ENCODE measurements at regions not wholly inside any gene's neighbourhood (a gene's known extent, or its start where the extent isn't known, plus 50 kb on each side); places are given as distances from the start of the nearest gene placed in this dataset.
"Not testable (repeated sequence)": the region's sequence is repeated elsewhere in the genome, so short reads cannot be mapped to it uniquely, and the experiment has no call there.

DNA sequence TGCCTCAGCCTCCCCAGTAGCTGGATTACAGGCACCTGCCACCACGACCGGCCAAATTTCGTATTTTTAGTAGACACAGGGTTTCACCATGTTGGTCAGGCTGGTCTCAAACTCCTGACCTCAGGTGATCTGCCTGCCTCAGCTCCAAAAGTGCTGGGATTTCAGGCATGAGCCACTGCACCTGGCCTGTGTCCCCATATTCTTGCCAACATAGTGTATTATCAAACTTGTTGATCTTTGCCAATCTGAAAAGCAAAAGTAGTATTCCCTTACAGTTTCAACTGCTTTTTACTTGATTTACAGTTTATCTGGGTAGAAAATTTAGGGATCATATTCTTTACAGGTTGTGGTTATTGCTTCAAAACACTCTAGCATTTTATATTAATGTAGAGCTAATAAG, 524.9 kb downstream of the TTLL7 start:
- H3K36me3 ChIP-seq, ATAC-seq: not testable (repeated sequence)
- 100% methylated on average over 1 of the region's 3 CpGs; no CpG with 5 or more reads in 1 of the 2 donors for WGBS, 2 donors (ENCODE audit: low coverage in 1 of 2)

DNA sequence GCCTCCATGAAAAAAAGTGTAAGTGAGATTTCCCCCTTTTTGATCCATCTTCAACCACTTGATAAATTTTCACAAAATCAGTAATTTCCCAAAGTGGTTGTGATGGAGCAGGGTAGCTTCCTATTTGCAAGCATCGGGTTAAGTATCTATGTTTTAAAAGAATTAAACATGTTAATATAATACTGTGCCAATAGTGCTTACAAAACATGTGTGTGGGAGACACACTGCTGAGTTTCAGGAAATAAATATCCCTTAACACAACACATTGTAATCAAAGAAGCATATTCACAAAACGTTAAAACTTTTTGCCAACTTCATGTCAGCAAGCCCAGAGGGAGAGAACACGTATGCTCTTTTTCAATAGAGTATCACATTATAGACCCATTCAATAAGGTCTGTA, 526.9 kb downstream of the TTLL7 start:
- not testable (repeated sequence) for ATAC-seq, H3K9me3 ChIP-seq, H3K4me3 ChIP-seq, H3K27ac ChIP-seq, H3K36me3 ChIP-seq, H3K4me1 ChIP-seq, H3K27me3 ChIP-seq
- WGBS, 2 donors (ENCODE audit: low coverage in 1 of 2), result 39 to 50% methylated on average over 2 to 3 of the region's 3 CpGs

More for the DNA sequence above, 524.9 kb downstream of the TTLL7 start:
- H3K4me3 ChIP-seq, H3K27ac ChIP-seq, H3K4me1 ChIP-seq, H3K9me3 ChIP-seq, H3K27me3 ChIP-seq: not testable (repeated sequence)

- not testable (repeated sequence) for H3K27me3 ChIP-seq, H3K4me1 ChIP-seq, H3K36me3 ChIP-seq, ATAC-seq, H3K9me3 ChIP-seq, H3K27ac ChIP-seq, H3K4me3 ChIP-seq
- WGBS, 2 donors (ENCODE audit: low coverage in 1 of 2), result 100% methylated on average over 1 of the region's 1 CpG; no CpG with 5 or more reads in 1 of the 2 donors
These were observed 527.7 kb downstream of the TTLL7 start for GRCh38 chr1:83471272-83471671.

- H3K4me1 ChIP-seq, H3K27me3 ChIP-seq, H3K27ac ChIP-seq, ATAC-seq, H3K9me3 ChIP-seq, H3K36me3 ChIP-seq, H3K4me3 ChIP-seq: not testable (repeated sequence)
- 82 to 100% methylated on average over 4 of the region's 4 CpGs for WGBS, 2 donors (ENCODE audit: low coverage in 1 of 2)
These were observed 530.6 kb downstream of the TTLL7 start for GRCh38 chr1:83468336-83468735.

DNA sequence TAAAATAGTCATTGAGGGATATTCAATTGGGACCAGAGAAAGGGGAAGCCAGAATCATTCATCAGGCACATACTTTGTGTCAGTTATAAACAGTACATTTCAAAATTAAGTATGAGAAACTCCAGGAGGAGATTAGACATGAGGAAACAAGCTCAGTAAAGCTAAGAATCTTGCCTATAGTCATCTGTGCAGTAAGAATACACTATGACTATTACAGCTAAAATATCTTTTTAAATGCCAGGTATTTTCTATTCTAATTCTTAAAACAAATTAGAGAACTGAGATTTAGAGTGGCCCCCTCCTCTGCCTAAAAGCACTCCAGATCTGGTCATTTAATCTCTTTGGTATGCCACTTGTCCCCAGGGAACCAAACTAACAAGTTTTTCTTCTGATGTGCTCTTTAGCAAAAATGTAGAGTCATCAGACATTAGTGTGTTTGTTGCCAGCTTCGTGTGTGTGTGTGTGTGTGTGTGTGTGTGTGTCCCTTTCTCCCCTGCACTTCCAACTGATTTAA, 541.1 kb downstream of the TTLL7 start:
- H3K36me3 ChIP-seq, H3K27me3 ChIP-seq, H3K9me3 ChIP-seq, H3K4me3 ChIP-seq: not testable (repeated sequence)
- TF ChIP-seq POLR2AphosphoS5 (IDR thresholded peaks at IDR 0.05), result peak; percentile 16
- peak; percentile 63 for ATAC-seq
- no CpG with 5 or more reads among the region's 1 CpG for WGBS, 2 donors (ENCODE audit: low coverage in 1 of 2)
- H3K4me1 ChIP-seq, result peaks cover 0 to 14% (median 3%) of the 10 kb centered on the region in 3 donors
- H3K27ac ChIP-seq, result peak overlapping the region in 1 of 4 donors; percentile 54

- not testable (repeated sequence) for H3K4me3 ChIP-seq, H3K9me3 ChIP-seq, H3K36me3 ChIP-seq, H3K27me3 ChIP-seq, H3K27ac ChIP-seq, ATAC-seq
- peaks cover 0 to 14% (median 3%) of the 10 kb centered on the region in 3 donors for H3K4me1 ChIP-seq
- WGBS, 2 donors (ENCODE audit: low coverage in 1 of 2), result 0 to 42% methylated on average over 2 of the region's 2 CpGs
These were observed 541.7 kb downstream of the TTLL7 start for GRCh38 chr1:83457281-83457680.

DNA sequence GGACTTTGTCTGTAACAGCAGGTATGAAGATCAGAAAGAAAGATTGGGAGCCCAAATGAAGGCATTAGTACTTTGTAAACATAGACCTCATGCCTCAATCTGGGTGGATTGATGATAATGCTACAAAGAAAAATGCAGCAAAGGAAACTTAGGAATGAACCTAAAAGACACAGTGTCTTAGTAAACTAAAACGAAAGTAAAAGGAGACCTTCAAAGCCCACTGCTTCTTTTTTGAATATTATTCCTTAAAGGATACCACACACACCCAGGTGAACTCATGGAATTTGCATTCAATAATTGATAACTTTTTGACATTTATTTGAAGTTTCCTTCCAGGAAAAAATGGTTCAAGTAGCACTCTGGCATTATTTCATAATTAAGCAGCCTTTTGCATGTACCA, 543.2 kb downstream of the TTLL7 start:
- ATAC-seq, result not testable (repeated sequence)
- WGBS, 2 donors (ENCODE audit: low coverage in 1 of 2), result 0 to 12% methylated on average over 1 of the region's 1 CpG

DNA sequence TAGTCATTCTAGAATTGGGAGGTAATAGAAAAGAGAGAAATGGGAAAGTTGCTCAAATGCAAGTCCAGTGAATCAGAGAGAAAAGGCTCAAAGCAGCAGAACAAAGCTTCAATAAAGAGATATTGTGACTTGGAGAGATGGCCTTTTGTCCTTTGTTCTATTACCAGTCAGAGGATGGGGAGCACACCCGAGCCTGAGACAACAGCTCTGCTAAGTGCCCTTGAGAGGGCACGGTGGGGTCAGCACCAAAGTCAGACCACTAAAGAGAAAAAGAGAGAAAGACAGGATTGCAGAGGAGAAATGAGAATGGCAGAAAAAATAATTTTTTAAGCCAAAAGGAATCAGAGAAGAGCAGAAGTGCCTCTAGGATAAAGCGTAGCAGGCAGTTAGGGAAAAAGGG, 553.1 kb downstream of the TTLL7 start:
- H3K27me3 ChIP-seq, H3K4me1 ChIP-seq, ATAC-seq, H3K27ac ChIP-seq, H3K4me3 ChIP-seq, H3K9me3 ChIP-seq, H3K36me3 ChIP-seq: not testable (repeated sequence)
- WGBS, 2 donors (ENCODE audit: low coverage in 1 of 2), result 94% methylated on average over 2 of the region's 3 CpGs; no CpG with 5 or more reads in 1 of the 2 donors

More for the DNA sequence above, 543.2 kb downstream of the TTLL7 start:
- H3K4me3 ChIP-seq, H3K27ac ChIP-seq, H3K36me3 ChIP-seq, H3K9me3 ChIP-seq, H3K27me3 ChIP-seq: not testable (repeated sequence)
- H3K4me1 ChIP-seq, result peaks cover 0 to 14% (median 3%) of the 10 kb centered on the region in 3 donors

DNA sequence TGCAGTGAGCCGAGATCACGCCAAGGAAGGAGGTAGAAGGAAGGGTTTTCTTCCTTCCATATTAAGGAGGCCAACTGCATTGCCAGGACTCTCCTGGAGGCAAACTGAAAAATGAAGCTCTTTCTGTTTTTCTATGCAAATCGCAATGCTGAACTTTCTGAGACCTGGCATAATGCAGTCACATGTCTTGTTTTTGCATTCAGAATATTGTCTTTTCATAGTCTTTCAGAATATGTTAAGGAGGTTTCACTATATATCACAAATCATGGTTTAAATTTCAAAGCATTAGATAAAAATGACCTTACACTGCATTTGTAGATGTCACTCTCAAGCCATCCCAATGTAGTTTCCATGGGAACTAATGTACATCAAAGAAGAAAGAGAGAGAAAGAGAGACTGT, 556.5 kb downstream of the TTLL7 start:
- not testable (repeated sequence) for H3K4me3 ChIP-seq, ATAC-seq, H3K4me1 ChIP-seq, H3K9me3 ChIP-seq, H3K27me3 ChIP-seq, H3K36me3 ChIP-seq, H3K27ac ChIP-seq
- 100% methylated on average over 2 of the region's 3 CpGs for WGBS, 2 donors (ENCODE audit: low coverage in 1 of 2)

GRCh38 chr1:83440586-83440985, 558.3 kb downstream of the TTLL7 start:
- H3K4me1 ChIP-seq, H3K27ac ChIP-seq, ATAC-seq, H3K27me3 ChIP-seq, H3K9me3 ChIP-seq, H3K36me3 ChIP-seq, H3K4me3 ChIP-seq: not testable (repeated sequence)
- WGBS, 2 donors (ENCODE audit: low coverage in 1 of 2), result 55% methylated on average over 3 of the region's 3 CpGs; no CpG with 5 or more reads in 1 of the 2 donors

DNA sequence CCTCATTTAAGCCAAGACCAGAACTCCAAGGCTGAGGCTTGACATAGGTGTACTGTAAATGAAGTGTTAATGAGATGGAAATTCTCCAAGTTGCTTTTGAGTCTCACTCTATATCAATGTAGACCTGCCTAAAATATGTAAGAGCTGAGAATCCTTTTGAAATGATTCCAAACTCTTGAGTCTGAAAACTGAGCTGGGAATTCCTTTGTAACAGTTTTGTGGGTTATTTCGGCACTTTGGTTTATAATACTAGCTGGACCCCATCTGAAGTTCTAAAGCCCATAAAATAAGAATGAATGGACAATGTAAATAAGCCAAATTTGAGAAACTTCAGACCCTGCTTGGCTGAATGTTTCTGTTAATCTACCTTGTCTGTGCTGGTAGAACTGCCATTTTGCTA, 558.9 kb downstream of the TTLL7 start:
- WGBS, 2 donors (ENCODE audit: low coverage in 1 of 2), result 40 to 63% methylated on average over 1 of the region's 1 CpG

GRCh38 chr1:83438316-83438715, 560.6 kb downstream of the TTLL7 start:
- WGBS, 2 donors (ENCODE audit: low coverage in 1 of 2), result 88 to 93% methylated on average over 1 of the region's 1 CpG

More for the DNA sequence above, 558.9 kb downstream of the TTLL7 start:
- H3K9me3 ChIP-seq, H3K4me3 ChIP-seq, ATAC-seq, H3K27ac ChIP-seq, H3K4me1 ChIP-seq, H3K27me3 ChIP-seq, H3K36me3 ChIP-seq: not testable (repeated sequence)

GRCh38 chr1:83435336-83435735, 563.6 kb downstream of the TTLL7 start:
- not testable (repeated sequence) for H3K4me3 ChIP-seq, H3K36me3 ChIP-seq, ATAC-seq, H3K27me3 ChIP-seq, H3K9me3 ChIP-seq, H3K27ac ChIP-seq, H3K4me1 ChIP-seq
- 40 to 60% methylated on average over 1 of the region's 2 CpGs for WGBS, 2 donors (ENCODE audit: low coverage in 1 of 2)

More at GRCh38 chr1:83438316-83438715, 560.6 kb downstream of the TTLL7 start:
- H3K9me3 ChIP-seq, H3K4me3 ChIP-seq, H3K27ac ChIP-seq, H3K27me3 ChIP-seq, H3K4me1 ChIP-seq, ATAC-seq, H3K36me3 ChIP-seq: not testable (repeated sequence)

DNA sequence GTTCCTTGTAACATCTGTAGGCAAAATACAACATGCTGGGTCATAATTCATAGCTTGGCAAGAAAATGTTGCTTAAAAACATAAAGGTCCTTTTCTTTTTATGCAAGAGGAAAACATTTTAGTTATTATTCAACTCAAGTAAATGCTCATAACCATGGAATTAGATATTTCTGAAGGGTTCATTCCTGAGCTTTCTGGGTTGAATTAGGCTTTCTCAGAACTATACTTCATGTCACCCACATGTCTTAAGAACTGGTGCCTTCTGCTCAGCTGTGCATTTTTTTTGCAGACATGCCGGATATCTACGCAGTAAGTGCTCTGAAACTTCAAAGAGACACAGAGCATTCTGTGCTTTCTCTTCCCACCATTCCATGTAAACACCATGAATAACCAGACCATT, 571.4 kb downstream of the TTLL7 start:
- H3K36me3 ChIP-seq, H3K4me3 ChIP-seq, H3K9me3 ChIP-seq, ATAC-seq, H3K27me3 ChIP-seq, H3K4me1 ChIP-seq, H3K27ac ChIP-seq: not testable (repeated sequence)
- 76 to 86% methylated on average over 2 of the region's 2 CpGs for WGBS, 2 donors (ENCODE audit: low coverage in 1 of 2)
